Left renal cortex interstitium (tissue), 4 donors: ENCODE measurements at regions not wholly inside any gene's neighbourhood (a gene's known extent, or its start where the extent isn't known, plus 50 kb on each side); places are given as distances from the start of the nearest gene placed in this dataset.
A peak's percentile ranks its signal among the peaks of the same experiment; 100 is the strongest.

Experiments
- DNase-seq, 4 donors: peaks; one replicate each; pipeline ENCODE4 v3.0.0-alpha.2; 2013; ENCODE audit warnings: low read depth in 4 of 4, low spot score in 2 of 4, missing footprints in 1 of 4

GRCh38 chr3:127360647-127361046 lies 72.8 kb upstream of the PRR20G start:
- DNase-seq = no peak

GRCh38 chr3:127358641-127359040 lies 70.8 kb upstream of the PRR20G start:
- DNase-seq = no peak

- no peak for DNase-seq
Measured at GRCh38 chr3:127356381-127356780, 68.5 kb upstream of the PRR20G start.

GRCh38 chr3:127354761-127355160 lies 66.9 kb upstream of the PRR20G start:
- no peak for DNase-seq

GRCh38 chr3:127352612-127353011 lies 64.8 kb upstream of the PRR20G start:
- no peak for DNase-seq

- peak in 1 of 4 donors; percentile 8 for DNase-seq
Measured at GRCh38 chr3:127351775-127352350, 64.0 kb upstream of the PRR20G start.

GRCh38 chr3:127351321-127351720 lies 63.5 kb upstream of the PRR20G start:
- no peak for DNase-seq

- DNase-seq = no peak
Measured at GRCh38 chr3:127350172-127351050, 62.6 kb upstream of the PRR20G start.

- DNase-seq = no peak
Measured at GRCh38 chr3:127349501-127350171, 61.8 kb upstream of the PRR20G start.

GRCh38 chr3:127342735-127343134 lies 54.9 kb upstream of the PRR20G start:
- no peak for DNase-seq

- DNase-seq = no peak
Measured at GRCh38 chr3:127339928-127340861, 52.3 kb upstream of the PRR20G start.

- no peak for DNase-seq
Measured at GRCh38 chr3:127339016-127339415, 51.2 kb upstream of the PRR20G start.

GRCh38 chr3:127337911-127338531 lies 50.2 kb upstream of the PRR20G start:
- no peak for DNase-seq
